Putamen (tissue), 1 donor: ENCODE measurements at regions not wholly inside any gene's neighbourhood (a gene's known extent, or its start where the extent isn't known, plus 50 kb on each side); places are given as distances from the start of the nearest gene placed in this dataset.

Experiments
- DNase-seq: peaks from one replicate; pipeline ENCODE4 v3.0.0-alpha.2; 2016; ENCODE audit warnings: low spot score

GRCh38 chr4:163582703-163583102 is 88.2 kb downstream of the TMA16 start:
- no peak for DNase-seq

- DNase-seq: no peak
These were observed 93.4 kb downstream of the TMA16 start for GRCh38 chr4:163587867-163588266.

- DNase-seq: no peak
These were observed 94.0 kb downstream of the TMA16 start for GRCh38 chr4:163588532-163588931.

- no peak for DNase-seq
These were observed 95.6 kb downstream of the TMA16 start for GRCh38 chr4:163590103-163590502.

GRCh38 chr4:163590619-163591264 is 96.3 kb downstream of the TMA16 start:
- DNase-seq: no peak

GRCh38 chr4:163591614-163592020 is 97.1 kb downstream of the TMA16 start:
- DNase-seq: no peak

GRCh38 chr4:163592212-163592611 is 97.7 kb downstream of the TMA16 start:
- DNase-seq: no peak

- no peak for DNase-seq
These were observed 101.1 kb downstream of the TMA16 start for GRCh38 chr4:163595580-163595979.

GRCh38 chr4:163598028-163598427 is 103.5 kb downstream of the TMA16 start:
- DNase-seq: no peak

- DNase-seq: no peak
These were observed 104.0 kb downstream of the TMA16 start for GRCh38 chr4:163598489-163598888.

GRCh38 chr4:163600727-163601126 is 106.2 kb downstream of the TMA16 start:
- no peak for DNase-seq

- no peak for DNase-seq
These were observed 108.8 kb downstream of the TMA16 start for GRCh38 chr4:163603257-163603656.

- no peak for DNase-seq
These were observed 112.6 kb downstream of the TMA16 start for GRCh38 chr4:163606896-163607691.

GRCh38 chr4:163609019-163609418 is 114.5 kb downstream of the TMA16 start:
- DNase-seq: no peak

- no peak for DNase-seq
These were observed 116.2 kb downstream of the TMA16 start for GRCh38 chr4:163610648-163611047.

GRCh38 chr4:163611182-163611581 is 116.7 kb downstream of the TMA16 start:
- no peak for DNase-seq

- no peak for DNase-seq
These were observed 117.4 kb downstream of the TMA16 start for GRCh38 chr4:163611784-163612445.

GRCh38 chr4:163612762-163613161 is 118.3 kb downstream of the TMA16 start:
- no peak for DNase-seq

GRCh38 chr4:163613383-163613782 is 118.9 kb downstream of the TMA16 start:
- DNase-seq: no peak

GRCh38 chr4:163614866-163615265 is 120.4 kb downstream of the TMA16 start:
- no peak for DNase-seq

GRCh38 chr4:163618845-163619244 is 124.4 kb downstream of the TMA16 start:
- DNase-seq: no peak

- no peak for DNase-seq
These were observed 126.2 kb downstream of the TMA16 start for GRCh38 chr4:163620738-163621137.

- DNase-seq: no peak
These were observed 127.3 kb downstream of the TMA16 start for GRCh38 chr4:163621821-163622220.
